HG02970 (cell line): ENCODE measurements at regions not wholly inside any gene's neighbourhood (a gene's known extent, or its start where the extent isn't known, plus 50 kb on each side); places are given as distances from the start of the nearest gene placed in this dataset.

Source experiments
- ATAC-seq: cut with Tn5 transposase; IDR thresholded peaks from one replicate; pipeline ENCODE4 v1.9.1; 2021; ENCODE audit warnings: mild to moderate bottlenecking, moderate library complexity, moderate number of reproducible peaks; ENCODE audit not compliant: unreplicated experiment, low FRiP score

DNA sequence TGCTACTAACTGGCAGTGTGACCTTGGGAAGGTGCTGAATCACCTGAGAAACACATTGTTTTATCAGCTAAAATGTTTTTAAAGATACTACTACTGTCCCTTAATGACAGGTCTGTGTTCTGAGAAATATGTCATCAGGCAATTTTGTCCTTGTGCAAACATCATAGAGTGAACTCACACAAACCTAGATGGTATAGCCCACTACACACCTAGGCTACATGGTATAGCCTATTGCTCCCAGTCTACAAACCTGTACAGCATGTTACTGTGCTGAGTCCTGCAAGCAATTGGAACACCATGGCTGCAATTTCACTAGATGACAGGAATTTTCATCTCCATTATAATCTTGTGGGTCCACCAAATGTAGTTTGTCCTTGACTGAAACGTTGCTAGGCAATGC, 101.3 kb upstream of the GUCY1A1 start:
- no peak for ATAC-seq

DNA sequence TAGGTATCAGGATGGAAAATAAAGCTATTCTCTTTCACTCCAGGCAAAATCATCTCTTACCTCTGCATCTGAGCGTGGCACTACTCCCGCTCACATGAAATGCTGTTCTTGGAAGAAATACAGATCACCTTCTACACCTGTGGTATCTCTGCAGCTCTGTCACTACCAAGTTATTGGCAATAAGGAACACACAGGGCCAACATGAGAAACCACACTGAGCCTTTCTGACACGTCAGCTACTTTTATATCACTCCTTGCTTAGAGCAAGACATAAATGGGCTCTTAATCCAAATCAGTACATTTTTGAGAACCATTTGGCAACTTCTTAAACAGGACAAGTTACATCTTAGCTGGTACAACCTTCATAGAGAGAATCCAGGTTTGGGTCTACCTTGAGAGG, 101.8 kb upstream of the GUCY1A1 start:
- no peak for ATAC-seq

DNA sequence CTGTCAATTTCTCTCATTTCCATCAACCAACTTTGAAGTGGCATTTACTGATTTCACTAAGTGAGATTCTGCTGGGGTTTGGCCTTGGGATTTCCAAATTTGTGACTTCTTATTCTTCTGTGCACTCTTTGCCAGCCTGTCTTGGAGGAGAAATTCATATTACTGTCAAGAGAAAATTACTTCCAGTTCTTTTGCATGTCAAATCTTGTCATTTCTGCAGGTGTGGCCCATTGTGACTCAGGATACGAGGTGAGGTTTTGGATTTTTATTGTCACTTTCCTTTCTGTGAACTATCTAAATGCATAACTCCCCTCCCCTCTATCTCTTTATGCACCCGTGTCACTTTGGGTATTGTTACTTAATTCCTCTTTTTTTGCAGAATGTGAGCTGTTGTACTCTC, 102.6 kb upstream of the GUCY1A1 start:
- ATAC-seq, result no peak

DNA sequence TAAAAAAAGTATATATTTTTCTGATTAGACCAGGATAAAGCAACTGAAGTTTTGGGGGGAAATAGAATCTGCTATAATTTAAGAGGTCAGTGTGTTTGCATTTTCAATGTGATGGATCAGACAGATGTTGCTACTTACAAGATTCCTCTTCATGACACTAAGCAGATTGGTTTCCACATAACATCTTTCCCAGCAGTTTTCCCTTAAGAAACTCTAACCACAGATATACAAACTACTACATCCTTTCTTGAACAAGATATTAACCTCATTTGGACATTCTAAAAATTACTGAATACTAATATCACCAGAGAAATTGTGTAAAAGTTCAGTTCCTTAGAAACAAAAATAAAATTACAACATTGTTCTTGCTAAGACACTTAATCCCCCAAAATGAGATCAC, 106.7 kb upstream of the GUCY1A1 start:
- ATAC-seq, result no peak

DNA sequence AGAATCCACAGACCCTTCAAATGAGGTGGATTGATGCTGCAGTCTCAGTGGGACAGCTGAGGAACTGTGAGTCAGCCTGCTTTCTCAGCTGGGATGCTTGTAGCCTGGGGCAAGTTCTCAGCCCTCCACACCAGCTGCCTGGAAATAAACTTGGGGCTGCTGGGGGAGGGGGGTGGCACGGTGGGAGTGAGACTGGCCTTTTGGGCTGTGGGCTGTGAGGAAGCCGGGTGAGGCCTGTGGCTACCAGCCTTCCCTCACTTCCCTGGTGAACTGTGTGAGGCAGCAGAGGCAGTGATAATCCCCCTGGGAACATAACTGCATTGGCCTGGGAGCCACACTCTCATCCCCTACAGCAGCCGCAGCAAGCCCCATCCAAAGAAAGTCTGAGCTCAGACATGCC, 114.5 kb upstream of the GUCY1A1 start:
- no peak for ATAC-seq

DNA sequence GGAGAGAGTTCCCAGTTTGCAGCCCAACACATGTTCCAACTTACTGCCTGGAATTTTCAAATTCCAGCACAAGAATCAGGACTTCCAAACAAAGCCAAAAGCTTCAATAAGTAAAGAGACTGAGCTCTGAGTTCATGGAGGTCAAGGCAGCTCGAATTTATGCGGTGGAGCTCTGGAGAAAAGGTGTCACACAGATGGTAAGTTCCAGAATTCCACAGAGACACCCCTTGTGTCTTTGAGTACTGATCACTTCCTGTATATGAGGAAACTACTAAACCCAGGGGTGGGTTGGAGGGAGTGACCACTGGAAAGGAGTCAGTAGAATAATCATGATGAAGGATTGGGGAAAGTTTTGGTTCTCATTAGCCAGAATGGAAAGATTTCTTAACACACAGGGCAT, 118.5 kb upstream of the GUCY1A1 start:
- ATAC-seq, result no peak

DNA sequence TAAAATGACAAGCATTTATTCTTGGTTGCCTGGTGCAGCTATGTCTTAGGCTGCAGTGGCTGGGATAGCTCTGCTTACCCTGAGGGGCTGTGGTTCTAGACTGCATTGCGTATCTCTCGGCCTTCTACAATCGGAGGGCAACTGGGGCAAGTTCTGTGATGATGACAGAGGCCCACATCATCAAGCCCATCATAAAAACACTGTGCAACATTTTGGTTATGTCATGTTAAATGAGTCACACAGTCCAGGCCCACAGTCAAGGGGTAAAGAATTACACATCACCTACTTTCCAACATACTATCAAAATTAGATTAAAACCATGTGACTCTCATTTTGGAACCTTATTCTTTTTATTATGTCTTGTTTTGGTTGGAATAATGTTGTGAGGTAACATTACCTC, 120.2 kb upstream of the GUCY1A1 start:
- ATAC-seq, result no peak

DNA sequence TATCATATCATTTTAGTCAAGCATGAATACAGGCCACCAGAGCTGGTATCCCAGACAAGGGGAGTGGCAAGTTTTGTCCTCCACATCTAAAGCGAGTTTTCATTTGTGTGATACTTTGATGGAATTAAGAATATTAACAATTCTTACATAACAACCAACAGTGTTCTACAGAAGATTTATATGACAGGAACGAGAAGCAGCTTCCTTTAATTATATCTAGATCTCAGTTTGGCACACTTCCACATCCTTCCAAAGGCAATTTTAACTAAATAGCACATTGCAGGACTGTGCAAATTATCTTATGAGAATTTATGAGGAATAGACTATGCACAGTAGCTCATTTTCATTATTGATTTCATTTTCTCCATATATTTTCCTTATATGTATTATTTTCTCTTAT, 121.2 kb upstream of the GUCY1A1 start:
- ATAC-seq, result no peak

DNA sequence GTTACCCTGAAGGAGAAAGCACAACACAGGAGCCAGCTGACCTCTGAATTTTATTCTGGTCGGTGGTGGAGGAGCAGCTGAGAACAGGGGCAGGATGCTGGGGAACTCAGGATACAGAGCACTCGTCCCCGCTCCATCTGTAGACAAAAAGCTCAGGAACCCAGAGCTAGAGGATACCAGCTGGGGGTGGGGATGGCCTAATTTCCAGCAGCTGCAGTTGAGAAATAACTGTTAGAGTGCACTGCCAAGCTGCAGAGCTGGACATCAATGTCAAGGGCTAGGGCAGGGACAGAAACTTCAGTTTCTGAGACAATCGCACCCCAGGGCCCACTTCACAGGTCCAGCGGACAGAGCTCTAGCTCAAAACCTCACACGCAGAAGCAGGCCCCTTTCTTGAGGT, 122.1 kb upstream of the GUCY1A1 start:
- ATAC-seq, result no peak

DNA sequence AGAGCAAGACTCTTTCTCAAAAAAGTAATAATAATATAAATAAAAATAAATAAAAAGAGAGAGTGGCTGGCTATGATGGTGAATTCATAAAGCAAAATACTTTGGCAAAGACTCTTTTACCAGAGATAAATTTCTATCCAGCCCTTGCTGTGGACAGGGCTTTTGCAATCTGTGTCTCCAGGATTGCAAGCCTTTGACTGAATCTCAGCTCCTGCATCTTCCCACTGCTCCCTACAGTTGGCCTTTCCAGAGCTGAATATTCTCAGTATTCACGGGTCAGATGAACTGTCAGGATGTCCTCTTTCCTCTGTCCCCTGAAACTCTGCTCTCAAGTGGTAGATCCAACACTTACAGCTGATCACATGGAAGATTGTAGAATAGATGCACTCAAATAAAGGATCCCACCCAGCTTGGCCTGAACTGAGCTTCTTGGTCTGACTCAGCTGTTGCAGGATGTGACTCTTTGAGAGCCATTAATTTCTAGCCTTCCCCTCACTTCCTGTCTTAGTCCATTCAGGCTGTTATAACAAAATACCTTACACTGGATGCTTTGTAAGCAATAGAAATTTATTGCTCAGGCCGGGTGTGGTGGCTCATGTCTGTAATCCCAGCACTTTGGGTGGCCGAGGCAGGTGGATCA, 123.4 kb upstream of the GUCY1A1 start:
- ATAC-seq, result no peak

DNA sequence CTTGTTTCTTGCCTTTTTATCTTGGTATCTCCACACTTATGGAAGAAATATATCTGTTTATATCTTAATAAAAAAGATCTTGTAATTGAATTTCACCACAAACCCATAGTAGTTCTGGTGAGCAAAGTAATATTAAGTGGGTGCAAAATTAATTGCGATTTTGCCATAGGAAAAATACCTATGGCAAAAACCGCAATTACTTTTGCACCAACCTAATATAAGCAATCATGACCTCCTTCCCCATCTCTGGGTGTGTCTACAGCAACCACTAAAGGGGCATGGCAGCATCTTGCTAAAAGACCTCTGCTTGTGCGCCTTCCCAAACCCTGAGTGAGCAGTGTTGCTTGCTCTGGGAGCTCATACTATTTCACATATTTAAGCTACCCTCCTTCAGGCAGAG, 124.2 kb upstream of the GUCY1A1 start:
- ATAC-seq, result no peak

DNA sequence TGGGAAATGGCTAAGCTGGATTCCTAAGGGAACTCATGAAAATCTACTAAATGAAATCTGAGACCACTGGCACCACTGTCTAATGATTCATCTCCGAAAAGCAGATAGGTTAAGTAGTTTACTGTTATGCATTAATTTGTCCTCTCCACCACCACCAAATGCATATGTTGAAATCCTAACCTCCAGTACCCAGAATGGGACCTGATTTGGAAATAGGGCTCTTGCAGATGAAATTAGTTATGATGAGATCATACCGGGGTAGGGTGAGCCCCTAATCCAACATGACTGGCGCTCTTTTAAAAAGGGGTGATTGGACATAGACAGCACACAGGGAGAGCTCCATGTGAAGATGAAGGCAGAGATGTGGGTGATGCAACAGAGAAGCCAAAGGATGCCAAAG, 124.9 kb upstream of the GUCY1A1 start:
- ATAC-seq, result no peak

DNA sequence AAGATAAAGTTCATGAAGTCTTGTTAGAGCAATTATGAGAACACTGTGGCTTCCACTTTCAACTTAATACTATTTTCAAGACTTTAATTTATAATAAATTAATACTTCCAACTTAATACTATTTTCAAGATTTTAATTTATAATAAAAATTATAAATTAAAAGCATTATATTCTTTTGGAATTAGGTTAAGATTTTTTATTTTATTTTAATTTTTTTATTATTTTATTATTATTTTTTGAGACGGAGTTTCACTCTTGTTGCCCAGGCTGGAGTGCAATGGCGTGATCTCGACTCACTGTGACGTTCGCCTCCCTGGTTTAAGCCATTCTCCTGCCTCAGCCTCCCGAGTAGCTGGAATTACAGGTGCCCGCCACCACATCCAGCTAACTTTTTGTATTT, 126.0 kb upstream of the GUCY1A1 start:
- ATAC-seq, result no peak

DNA sequence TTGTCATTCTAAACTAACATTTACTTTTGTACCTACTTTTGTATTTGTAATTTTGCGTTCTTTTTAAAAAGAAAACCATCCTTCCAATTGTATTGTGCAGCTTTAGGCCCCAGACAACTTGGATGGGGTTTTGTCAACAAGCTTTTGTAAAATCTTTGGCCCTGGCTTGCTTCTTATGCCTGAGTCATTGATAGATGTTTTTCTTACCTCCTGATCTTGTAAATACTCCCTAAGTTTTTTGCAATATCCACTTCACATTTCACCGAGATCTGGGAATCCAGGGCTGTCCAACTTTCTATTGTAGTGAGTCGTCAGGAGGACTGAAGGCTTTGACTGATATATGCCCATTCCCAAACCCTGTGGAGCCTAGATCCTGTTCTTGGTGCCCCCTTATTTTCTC, 126.9 kb upstream of the GUCY1A1 start:
- no peak for ATAC-seq

DNA sequence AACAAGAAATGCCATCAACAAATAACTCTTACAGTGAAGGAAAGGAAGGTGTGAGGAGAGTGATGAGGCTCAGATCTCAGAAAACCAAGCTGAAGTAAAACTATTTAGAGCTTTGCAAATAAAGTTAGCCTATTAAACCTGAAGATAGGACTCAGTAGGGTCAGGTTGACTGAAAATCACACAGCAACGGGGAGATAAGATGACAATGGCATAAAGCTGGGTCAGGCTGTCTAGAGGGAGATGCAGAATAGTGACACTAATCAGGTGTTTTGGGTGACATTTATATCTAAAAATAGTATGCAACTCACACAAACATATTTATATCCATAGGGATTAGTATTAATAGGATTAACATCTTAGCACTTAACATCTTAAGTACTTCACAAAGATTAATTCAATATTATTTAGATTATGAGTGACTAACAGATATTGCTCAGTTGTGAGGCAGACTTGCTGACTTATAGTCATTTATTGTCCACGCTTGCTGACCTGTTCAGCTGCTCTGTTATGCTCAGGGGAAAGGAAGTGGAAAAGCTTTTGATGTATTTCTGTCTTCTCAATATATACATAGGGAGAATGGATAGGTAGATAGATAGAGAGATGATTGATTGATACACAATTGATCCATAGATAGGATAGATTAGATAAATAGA, 130.7 kb upstream of the GUCY1A1 start:
- ATAC-seq, result no peak

DNA sequence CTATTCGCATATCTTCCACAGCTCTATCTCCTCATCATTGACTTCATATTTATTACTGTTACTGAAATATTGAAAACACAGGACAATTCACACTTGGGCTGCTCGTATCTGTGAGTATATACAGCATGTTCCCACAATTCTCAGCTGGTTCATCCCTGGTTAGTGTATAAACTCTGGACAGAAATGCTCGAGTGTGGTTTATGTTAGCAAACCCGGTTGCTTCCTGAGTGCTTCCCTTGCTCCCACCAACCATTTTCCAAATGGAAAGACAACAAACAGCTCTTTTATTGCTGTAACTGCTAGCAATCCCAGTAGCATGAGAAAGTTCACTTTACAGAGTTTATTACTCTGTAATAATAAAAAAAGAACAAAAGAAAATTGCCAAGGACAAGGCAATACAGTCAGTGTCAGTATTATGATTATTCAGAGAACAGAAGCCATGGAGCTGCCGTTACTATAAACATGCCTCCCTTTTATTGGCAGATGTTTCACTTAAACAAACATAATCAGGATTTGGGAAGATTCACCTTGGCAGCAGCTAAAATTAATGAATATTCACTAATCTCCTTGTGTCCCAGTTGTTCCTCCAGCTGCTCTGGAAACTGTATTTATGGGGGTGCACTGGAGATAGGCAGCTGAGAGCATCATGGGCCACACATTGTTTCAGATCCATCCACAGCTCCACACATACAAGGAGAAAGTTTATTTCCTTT, 134.1 kb upstream of the GUCY1A1 start:
- ATAC-seq, result no peak

DNA sequence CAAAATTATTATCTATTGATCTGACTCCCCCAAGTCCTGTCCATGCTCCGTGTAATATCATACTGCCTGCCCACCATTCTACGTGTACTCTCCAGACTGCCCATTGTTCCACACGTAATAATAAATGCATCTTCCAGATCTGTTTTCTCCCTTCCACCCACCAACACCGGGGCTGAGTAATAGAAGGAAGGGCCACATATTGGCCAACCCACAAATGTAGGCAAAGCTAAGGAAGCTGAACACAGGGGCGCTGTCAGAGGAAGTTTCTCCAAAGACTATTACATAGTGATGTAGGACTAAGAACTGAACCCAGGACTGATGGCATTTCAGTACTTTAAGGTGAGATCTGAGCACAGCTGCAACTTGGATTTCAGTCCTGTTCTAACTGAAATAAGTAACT, 135.8 kb upstream of the GUCY1A1 start:
- no peak for ATAC-seq

DNA sequence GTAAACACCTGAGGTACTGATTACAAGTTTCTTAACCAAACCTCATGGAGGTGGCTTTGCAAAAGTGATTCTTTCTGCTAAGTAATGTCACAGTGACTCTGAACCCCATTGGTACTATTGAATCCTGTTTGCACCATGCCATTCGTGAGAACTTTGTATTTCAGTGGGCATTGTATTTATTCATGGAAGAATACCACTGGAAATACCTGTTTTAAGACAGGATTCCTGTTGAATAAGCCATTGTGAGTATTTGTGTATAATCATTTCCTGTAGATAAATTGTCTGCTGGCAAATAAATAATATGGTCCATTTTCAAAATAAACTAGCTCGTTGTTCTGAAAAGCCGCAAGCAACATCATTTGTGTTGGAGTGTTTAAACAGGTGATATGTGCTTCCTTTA, 136.4 kb upstream of the GUCY1A1 start:
- ATAC-seq, result no peak

DNA sequence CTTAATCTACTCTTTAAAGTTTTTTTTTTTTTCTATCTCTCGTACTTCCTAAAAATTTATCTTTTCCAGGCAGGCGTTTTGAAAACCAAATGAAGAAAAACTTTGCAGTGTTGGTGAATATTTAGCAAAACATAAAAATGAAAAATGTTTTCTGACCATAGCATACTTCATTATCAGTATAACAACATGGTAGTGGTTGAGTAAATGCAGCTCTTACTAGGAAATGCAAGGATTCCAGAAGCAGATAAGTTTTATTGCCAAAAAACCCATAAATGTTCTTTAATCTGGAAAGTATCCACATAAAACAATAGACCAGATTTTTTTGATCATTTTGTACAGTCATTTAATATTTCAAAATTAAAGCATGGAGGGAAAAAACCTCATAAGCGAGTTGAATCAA, 136.9 kb upstream of the GUCY1A1 start:
- no peak for ATAC-seq

DNA sequence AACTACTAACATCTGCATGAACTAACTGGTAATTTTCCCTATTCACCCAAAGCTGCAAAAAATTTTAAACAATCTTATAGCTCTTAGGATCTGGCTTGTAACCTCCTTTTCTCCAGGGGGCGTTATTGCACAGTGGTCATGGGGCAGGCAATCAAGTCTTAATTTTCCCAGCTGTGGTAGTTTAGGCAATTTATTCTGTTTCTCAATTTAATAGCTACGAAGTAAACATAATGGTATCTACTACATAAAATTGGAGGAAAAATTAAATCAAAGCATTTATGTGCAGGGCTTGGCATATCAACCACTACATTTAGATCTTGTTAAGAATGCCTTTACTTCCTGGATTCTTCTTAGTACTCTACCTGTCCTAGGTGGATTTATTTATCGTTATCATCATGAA, 137.4 kb upstream of the GUCY1A1 start:
- no peak for ATAC-seq

DNA sequence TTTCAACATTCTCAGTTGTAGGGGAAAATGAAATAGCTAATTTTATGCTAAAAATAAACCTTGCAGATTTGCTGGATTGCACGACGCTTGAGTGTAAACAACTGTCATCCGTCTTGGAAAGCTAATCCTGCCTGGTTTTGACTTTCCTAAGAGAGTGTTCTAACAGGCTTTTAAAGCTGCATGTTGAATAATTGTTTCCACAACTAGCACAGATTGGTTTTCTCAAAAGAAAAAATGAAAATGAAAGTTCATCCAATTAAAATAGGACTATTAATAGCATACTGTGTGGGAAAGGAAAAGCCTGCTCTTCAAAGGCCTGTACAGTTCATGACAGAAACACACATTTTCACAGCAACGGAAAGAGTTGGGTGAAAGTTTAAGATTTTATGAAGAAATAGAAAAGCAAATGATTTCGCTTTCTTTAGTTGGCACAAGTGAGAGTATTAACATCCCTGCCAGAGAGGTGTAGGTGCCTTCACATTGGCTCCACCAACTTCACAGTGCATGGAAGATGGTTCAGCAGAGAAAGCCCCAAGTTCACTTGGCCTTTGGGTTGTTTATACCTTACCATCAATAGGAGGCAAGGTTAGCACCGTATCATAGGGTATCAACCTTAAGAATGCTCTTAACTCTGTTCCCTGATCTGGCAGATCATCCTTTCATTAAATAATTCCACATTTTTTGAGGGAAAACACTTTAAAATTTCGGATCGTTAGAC, 140.0 kb upstream of the GUCY1A1 start:
- ATAC-seq, result no peak
